ENCODE measurements at regions not wholly inside any gene's neighbourhood (a gene's known extent, or its start where the extent isn't known, plus 50 kb on each side); places are given as distances from the start of the nearest gene placed in this dataset.

DNA sequence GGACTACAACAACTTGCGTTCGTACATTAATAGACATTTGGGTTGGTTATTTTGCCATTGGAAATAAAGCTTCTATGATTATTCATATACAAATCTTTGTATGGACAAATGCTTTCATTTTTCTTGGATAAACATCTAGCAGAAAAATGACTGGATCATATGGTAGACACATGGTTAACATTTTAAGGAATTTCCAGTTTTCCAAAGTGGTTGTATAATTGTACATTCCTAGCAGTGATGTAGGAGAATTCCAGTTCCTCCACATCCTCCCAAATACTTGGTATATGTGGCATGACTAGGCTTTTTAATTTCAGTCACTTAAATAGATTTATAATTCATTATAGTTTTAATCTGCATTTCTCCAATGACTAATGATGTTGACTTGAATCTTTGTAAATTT is 246.2 kb upstream of the NCAM1 start:
- Histone ChIP-seq H3K4me1 (no peaks in the 10 kb centered on the region), H3K36me3 (no peaks in the 10 kb centered on the region), H3K27me3 (peaks cover 0 to 8% (median 0%) of the 10 kb centered on the region in 4 donors), H3K27ac (no peak overlapping the region), H3K9me3 (no peaks in the 10 kb centered on the region), H3K4me3 (no peak overlapping the region)
- intact Hi-C loops (cut with DNase I) = no loop called here
- TF ChIP-seq POLR2A (IDR thresholded peaks at IDR 0.05) = no peak
- TF ChIP-seq, protein P1, sequence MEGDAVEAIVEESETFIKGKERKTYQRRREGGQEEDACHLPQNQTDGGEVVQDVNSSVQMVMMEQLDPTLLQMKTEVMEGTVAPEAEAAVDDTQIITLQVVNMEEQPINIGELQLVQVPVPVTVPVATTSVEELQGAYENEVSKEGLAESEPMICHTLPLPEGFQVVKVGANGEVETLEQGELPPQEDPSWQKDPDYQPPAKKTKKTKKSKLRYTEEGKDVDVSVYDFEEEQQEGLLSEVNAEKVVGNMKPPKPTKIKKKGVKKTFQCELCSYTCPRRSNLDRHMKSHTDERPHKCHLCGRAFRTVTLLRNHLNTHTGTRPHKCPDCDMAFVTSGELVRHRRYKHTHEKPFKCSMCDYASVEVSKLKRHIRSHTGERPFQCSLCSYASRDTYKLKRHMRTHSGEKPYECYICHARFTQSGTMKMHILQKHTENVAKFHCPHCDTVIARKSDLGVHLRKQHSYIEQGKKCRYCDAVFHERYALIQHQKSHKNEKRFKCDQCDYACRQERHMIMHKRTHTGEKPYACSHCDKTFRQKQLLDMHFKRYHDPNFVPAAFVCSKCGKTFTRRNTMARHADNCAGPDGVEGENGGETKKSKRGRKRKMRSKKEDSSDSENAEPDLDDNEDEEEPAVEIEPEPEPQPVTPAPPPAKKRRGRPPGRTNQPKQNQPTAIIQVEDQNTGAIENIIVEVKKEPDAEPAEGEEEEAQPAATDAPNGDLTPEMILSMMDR (IDR thresholded peaks at IDR 0.05) = no peak
- whole genome bisulfite sequencing, 2 donors = 85% methylated on average over 2 of the region's 2 CpGs
- no peak for DNase-seq

DNA sequence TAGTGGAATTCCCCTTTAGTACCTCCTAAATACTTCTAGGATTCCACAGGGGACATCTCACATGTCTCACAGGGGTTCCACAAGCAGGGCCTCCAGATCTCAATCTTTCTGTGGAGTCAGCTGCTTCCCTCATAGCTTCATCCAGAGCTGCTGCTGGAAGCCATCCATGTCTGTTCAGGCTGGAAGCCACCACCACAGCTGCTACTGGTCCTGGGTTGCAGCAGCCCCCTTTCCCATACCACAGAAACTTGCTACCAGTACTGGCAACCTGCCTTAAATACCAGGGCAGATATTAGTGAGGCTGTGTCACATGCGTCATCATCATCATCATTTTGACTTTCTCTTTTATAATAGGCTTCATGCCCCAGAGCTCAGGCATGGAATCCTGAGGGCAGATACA is 242.7 kb upstream of the NCAM1 start:
- intact Hi-C loops (cut with DNase I) = no loop called here
- Histone ChIP-seq H3K9me3 (no peaks in the 10 kb centered on the region), H3K36me3 (no peaks in the 10 kb centered on the region), H3K27ac (no peak overlapping the region), H3K27me3 (peaks cover 0 to 10% (median 0%) of the 10 kb centered on the region in 4 donors), H3K4me3 (no peak overlapping the region), H3K4me1 (no peaks in the 10 kb centered on the region)
- no peak for DNase-seq
- TF ChIP-seq POLR2A (IDR thresholded peaks at IDR 0.05) = no peak
- TF ChIP-seq, protein P1 (IDR thresholded peaks at IDR 0.05) = no peak
- 100% methylated on average over 1 of the region's 1 CpG for WGBS, 2 donors

DNA sequence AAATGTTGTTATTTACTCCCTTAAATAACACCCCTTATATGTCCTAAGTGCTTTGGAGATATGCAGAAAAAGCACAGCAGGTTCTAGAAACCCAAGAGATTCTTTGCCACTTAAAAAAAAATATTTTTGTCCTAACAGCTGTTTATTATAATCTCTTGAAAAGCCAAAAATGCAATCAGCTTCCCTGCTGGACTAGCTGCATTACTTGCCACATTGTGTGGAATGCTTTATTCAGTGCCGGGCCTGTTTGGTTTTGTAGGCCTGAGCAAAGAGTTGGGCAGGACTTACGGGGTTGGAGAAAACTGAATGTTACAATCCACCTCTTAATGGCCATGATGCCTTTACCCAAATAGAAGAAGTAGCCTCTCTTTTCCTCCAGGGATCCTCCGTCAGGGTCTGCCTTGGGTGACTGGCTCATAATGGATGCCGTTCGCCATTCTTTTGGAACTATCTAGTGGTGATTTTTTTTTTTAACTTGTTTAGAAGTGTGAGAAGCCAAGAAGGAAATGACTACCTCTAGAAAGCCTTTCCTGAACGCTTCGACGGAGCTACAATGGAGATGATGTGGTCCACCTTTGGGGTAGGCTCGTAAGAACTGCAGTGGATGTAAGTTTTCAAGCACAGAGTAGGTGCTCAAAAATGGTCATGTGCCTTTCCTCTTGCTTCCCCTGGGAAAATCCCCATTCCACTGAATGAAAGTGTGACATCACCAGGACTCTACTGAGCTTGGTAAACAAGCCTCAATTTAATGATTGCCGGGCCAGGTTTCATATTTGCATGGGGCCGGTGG is 241.3 kb upstream of the NCAM1 start:
- WGBS, 2 donors = 76 to 78% methylated on average over 8 to 11 of the region's 11 CpGs
- no peak for TF ChIP-seq POLR2A (IDR thresholded peaks at IDR 0.05)
- Histone ChIP-seq H3K36me3 (no peaks in the 10 kb centered on the region), H3K4me1 (no peaks in the 10 kb centered on the region), H3K27me3 (peaks cover 0 to 20% (median 0%) of the 10 kb centered on the region in 4 donors), H3K27ac (no peak overlapping the region), H3K9me3 (no peaks in the 10 kb centered on the region), H3K4me3 (no peak overlapping the region)
- intact Hi-C loops (cut with DNase I) = no loop called here
- no peak for DNase-seq

DNA sequence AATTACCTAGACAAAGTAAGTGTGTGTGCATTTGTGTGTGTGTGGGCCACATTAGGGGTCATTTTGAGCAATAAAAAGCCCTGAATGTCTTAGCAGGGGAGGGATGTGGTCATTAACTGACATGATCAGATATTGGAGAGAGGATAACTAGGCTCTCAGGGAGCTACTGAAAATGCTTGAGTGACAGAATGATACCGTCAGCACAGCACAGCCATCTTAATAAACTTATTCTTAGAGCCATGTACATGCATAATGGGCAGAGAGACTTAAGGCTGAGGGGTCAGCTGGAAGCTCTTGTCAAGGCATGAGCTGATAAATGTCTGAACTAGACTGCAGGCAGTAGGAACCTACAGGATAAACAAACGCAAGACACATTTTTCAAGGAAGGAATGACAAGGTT is 239.1 kb upstream of the NCAM1 start:
- Histone ChIP-seq H3K36me3 (no peaks in the 10 kb centered on the region), H3K27ac (no peak overlapping the region), H3K4me1 (no peaks in the 10 kb centered on the region), H3K4me3 (no peak overlapping the region), H3K9me3 (no peaks in the 10 kb centered on the region), H3K27me3 (peaks cover 0 to 21% (median 0%) of the 10 kb centered on the region in 4 donors)
- WGBS, 2 donors = 47 to 49% methylated on average over 2 of the region's 2 CpGs
- no peak for TF ChIP-seq POLR2A (IDR thresholded peaks at IDR 0.05)
- TF ChIP-seq, protein P1 (IDR thresholded peaks at IDR 0.05) = no peak
- intact Hi-C loops (cut with DNase I) = no loop called here
- DNase-seq = no peak

DNA sequence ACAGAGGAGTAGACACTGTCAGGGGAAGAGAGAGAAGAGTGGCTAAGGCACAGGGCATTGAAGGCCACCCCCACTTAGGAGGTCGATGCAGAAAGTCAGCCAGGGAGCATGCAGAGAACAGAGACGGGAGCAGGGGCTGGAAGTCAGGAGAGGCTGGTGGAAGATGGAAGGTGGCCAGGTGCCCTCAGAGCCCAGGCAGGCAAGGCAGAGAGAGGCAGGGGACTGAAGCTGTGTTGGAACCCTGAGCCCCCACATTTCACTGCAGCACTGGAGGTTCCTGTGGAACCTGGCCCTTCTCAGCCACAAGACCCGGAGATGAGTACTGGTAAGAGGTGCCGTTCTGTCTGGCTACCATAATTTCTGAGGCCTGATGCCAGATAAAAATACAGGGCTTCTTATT is 238.3 kb upstream of the NCAM1 start:
- no peak for DNase-seq

More for the DNA sequence above, 238.3 kb upstream of the NCAM1 start:
- H3K4me3 ChIP-seq = no peak overlapping the region
- no peaks in the 10 kb centered on the region for H3K36me3 ChIP-seq
- no peak overlapping the region for H3K27ac ChIP-seq
- no peaks in the 10 kb centered on the region for H3K4me1 ChIP-seq
- intact Hi-C loops (cut with DNase I) = no loop called here
- H3K9me3 ChIP-seq = no peaks in the 10 kb centered on the region
- H3K27me3 ChIP-seq = peaks cover 0 to 28% (median 0%) of the 10 kb centered on the region in 4 donors
- TF ChIP-seq POLR2A (IDR thresholded peaks at IDR 0.05) = no peak
- TF ChIP-seq, protein P1 (IDR thresholded peaks at IDR 0.05) = no peak
- 62 to 68% methylated on average over 4 of the region's 4 CpGs for WGBS, 2 donors
